HEK293 (cell line): ENCODE measurements at regions not wholly inside any gene's neighbourhood (a gene's known extent, or its start where the extent isn't known, plus 50 kb on each side); places are given as distances from the start of the nearest gene placed in this dataset.
"Not testable (repeated sequence)": the region's sequence is repeated elsewhere in the genome, so short reads cannot be mapped to it uniquely, and the experiment has no call there.

Source experiments
- CTCF ChIA-PET: fragments of 350-600 bp; formaldehyde crosslinking; extraction: SDS; loops from one replicate; lab custom pipeline; 2021; ENCODE audit warnings: antibody characterized with exemption; lab: Yijun Ruan, JAX
- POLR2A ChIA-PET: fragments of 300-600 bp; formaldehyde crosslinking; extraction: SDS; loops from one replicate; lab custom pipeline; 2020; ENCODE audit warnings: antibody characterized with exemption, inconsistent platforms; lab: Yijun Ruan, JAX
- H3K27ac ChIP-seq: fragments of 200-500 bp; sonication (Bioruptor generic); 2 replicates; pipeline ENCODE4 v1.5.1; 2014; ENCODE audit warnings: low read depth, low read length, control low read depth, inconsistent platforms; ENCODE audit errors: extremely low read depth
- H3K36me3 ChIP-seq, 2 experiments: fragments of 200-500 bp in 1 of 2; sonication (Bioruptor generic) in 1 of 2; 1 replicate in 1 of 2; 2 replicates in 1 of 2; pipeline ENCODE4 v1.5.1; 2014 to 2017; ENCODE audit warnings: inconsistent platforms in 2 of 2, low read length in 2 of 2; ENCODE audit not compliant: control insufficient read depth in 2 of 2, insufficient read depth in 1 of 2
- H3K4me1 ChIP-seq: fragments of 200-500 bp; sonication (Bioruptor generic); 2 replicates; pipeline ENCODE4 v1.5.1; 2014; ENCODE audit warnings: mild to moderate bottlenecking, low read length, inconsistent platforms; ENCODE audit not compliant: control insufficient read depth, insufficient read depth
- H3K4me3 ChIP-seq: 2 replicates; pipeline ENCODE4 v1.5.1; 2011; ENCODE audit warnings: low read depth, mild to moderate bottlenecking, control low read depth, low read length, moderate library complexity
- H3K9me3 ChIP-seq: fragments of 200-500 bp; sonication (Bioruptor generic); 2 replicates; pipeline ENCODE4 v1.5.1; 2014; ENCODE audit warnings: low read depth, low read length, inconsistent platforms; ENCODE audit not compliant: control insufficient read depth, insufficient read depth

- POLR2A ChIA-PET, H3K9me3 ChIP-seq, CTCF ChIA-PET, H3K27ac ChIP-seq, H3K36me3 ChIP-seq, H3K4me1 ChIP-seq, H3K4me3 ChIP-seq: not testable (repeated sequence)
Measured at GRCh38 chr1:83398125-83398524, 600.8 kb downstream of the TTLL7 start.

- POLR2A ChIA-PET, H3K4me1 ChIP-seq, CTCF ChIA-PET, H3K36me3 ChIP-seq, H3K9me3 ChIP-seq, H3K27ac ChIP-seq, H3K4me3 ChIP-seq: not testable (repeated sequence)
Measured at GRCh38 chr1:83395130-83395529, 603.8 kb downstream of the TTLL7 start.

GRCh38 chr1:83386946-83387345, 612.0 kb downstream of the TTLL7 start:
- not testable (repeated sequence) for H3K4me3 ChIP-seq
- CTCF ChIA-PET = interaction anchor here (0.6 kb wide), 1 partner anchor 106 kb away, joined by 3 read pairs; no protein-coding TSS in a partner anchor

GRCh38 chr1:83383107-83383506, 615.8 kb downstream of the TTLL7 start:
- H3K4me1 ChIP-seq, H3K4me3 ChIP-seq, H3K36me3 ChIP-seq, POLR2A ChIA-PET, H3K9me3 ChIP-seq, CTCF ChIA-PET, H3K27ac ChIP-seq: not testable (repeated sequence)

More at GRCh38 chr1:83386946-83387345, 612.0 kb downstream of the TTLL7 start:
- H3K36me3 ChIP-seq, H3K4me1 ChIP-seq, H3K27ac ChIP-seq, POLR2A ChIA-PET, H3K9me3 ChIP-seq: not testable (repeated sequence)

GRCh38 chr1:83373018-83373417, 625.9 kb downstream of the TTLL7 start:
- CTCF ChIA-PET = not testable (repeated sequence)

GRCh38 chr1:83369853-83370252, 629.1 kb downstream of the TTLL7 start:
- H3K4me3 ChIP-seq, POLR2A ChIA-PET, H3K4me1 ChIP-seq, H3K36me3 ChIP-seq, H3K9me3 ChIP-seq, H3K27ac ChIP-seq: not testable (repeated sequence)
- CTCF ChIA-PET = interaction anchor here (0.7 kb wide), 1 partner anchor 1131 kb away, joined by 4 read pairs; no protein-coding TSS in a partner anchor

More at GRCh38 chr1:83373018-83373417, 625.9 kb downstream of the TTLL7 start:
- H3K36me3 ChIP-seq, H3K27ac ChIP-seq, H3K4me3 ChIP-seq, H3K9me3 ChIP-seq, H3K4me1 ChIP-seq, POLR2A ChIA-PET: not testable (repeated sequence)

GRCh38 chr1:83365320-83365719, 633.6 kb downstream of the TTLL7 start:
- POLR2A ChIA-PET, H3K9me3 ChIP-seq, H3K4me1 ChIP-seq, H3K36me3 ChIP-seq, H3K4me3 ChIP-seq, CTCF ChIA-PET, H3K27ac ChIP-seq: not testable (repeated sequence)

- H3K9me3 ChIP-seq, H3K36me3 ChIP-seq, H3K27ac ChIP-seq, H3K4me1 ChIP-seq, POLR2A ChIA-PET, H3K4me3 ChIP-seq: not testable (repeated sequence)
- CTCF ChIA-PET = interaction anchor here (0.7 kb wide), 1 partner anchor 224 kb away, joined by 3 read pairs; no protein-coding TSS in a partner anchor
Measured at GRCh38 chr1:83345375-83345774, 653.6 kb downstream of the TTLL7 start.

- CTCF ChIA-PET, H3K9me3 ChIP-seq, H3K27ac ChIP-seq, H3K4me1 ChIP-seq, POLR2A ChIA-PET, H3K4me3 ChIP-seq, H3K36me3 ChIP-seq: not testable (repeated sequence)
Measured at GRCh38 chr1:83343767-83344166, 655.2 kb downstream of the TTLL7 start.

- POLR2A ChIA-PET, H3K4me1 ChIP-seq, H3K36me3 ChIP-seq, H3K9me3 ChIP-seq, CTCF ChIA-PET, H3K4me3 ChIP-seq, H3K27ac ChIP-seq: not testable (repeated sequence)
Measured at GRCh38 chr1:83342995-83343394, 655.9 kb downstream of the TTLL7 start.

- POLR2A ChIA-PET, CTCF ChIA-PET, H3K4me3 ChIP-seq, H3K36me3 ChIP-seq, H3K4me1 ChIP-seq, H3K9me3 ChIP-seq, H3K27ac ChIP-seq: not testable (repeated sequence)
Measured at GRCh38 chr1:83332308-83332707, 666.6 kb downstream of the TTLL7 start.
